ENCODE measurements at regions not wholly inside any gene's neighbourhood (a gene's known extent, or its start where the extent isn't known, plus 50 kb on each side); places are given as distances from the start of the nearest gene placed in this dataset.

DNA sequence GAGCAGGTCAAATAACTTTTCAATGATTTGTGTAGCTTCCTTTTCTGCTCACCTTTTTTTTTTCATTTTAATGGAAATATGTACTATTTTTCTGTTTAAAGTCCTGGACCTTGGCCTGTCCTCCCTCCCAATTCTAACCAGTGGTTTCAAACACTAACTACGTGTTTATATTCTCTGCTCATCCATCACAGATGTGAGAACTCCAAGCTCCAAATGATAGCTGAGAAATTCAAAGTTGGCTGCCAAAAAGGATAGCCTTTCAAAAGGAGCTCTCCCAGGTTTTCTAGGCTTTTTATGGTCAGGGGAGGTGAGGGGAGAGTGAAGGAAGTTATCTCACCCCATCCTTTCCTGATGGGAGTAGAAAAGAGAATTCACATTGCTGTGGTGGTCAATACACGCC, 486.0 kb upstream of the TBX3 start:
- ChIA-PET RAD21 (ENCODE audit: low non-redundant PET in 1 of 2, low total read pairs in 2 of 2, uncharacterized antibody in 2 of 2, unreplicated experiment in 2 of 2) (no interaction called here), CTCF (no interaction called here), POLR2A (no interaction called here)
- no peaks in the 10 kb centered on the region for H3K9me3 ChIP-seq (ENCODE audit: control insufficient read depth in 1 of 2, insufficient read depth in 1 of 2, low read depth in 1 of 2, low read length in 2 of 2)
- H3K4me2 ChIP-seq (ENCODE audit: low read length) = no peak overlapping the region
- no peaks in the 10 kb centered on the region for H3K79me2 ChIP-seq (ENCODE audit: insufficient read depth, low read length)
- TF ChIP-seq SRF (IDR thresholded peaks at IDR 0.05; ENCODE audit: low read depth) = no peak
- TF ChIP-seq, protein P1, sequence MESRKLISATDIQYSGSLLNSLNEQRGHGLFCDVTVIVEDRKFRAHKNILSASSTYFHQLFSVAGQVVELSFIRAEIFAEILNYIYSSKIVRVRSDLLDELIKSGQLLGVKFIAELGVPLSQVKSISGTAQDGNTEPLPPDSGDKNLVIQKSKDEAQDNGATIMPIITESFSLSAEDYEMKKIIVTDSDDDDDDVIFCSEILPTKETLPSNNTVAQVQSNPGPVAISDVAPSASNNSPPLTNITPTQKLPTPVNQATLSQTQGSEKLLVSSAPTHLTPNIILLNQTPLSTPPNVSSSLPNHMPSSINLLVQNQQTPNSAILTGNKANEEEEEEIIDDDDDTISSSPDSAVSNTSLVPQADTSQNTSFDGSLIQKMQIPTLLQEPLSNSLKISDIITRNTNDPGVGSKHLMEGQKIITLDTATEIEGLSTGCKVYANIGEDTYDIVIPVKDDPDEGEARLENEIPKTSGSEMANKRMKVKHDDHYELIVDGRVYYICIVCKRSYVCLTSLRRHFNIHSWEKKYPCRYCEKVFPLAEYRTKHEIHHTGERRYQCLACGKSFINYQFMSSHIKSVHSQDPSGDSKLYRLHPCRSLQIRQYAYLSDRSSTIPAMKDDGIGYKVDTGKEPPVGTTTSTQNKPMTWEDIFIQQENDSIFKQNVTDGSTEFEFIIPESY (IDR thresholded peaks at IDR 0.05; ENCODE audit: extremely low read depth, insufficient replicate concordance, low read length) = no peak
- no peak for TF ChIP-seq TCF7L2 (IDR thresholded peaks at IDR 0.05; ENCODE audit: borderline replicate concordance, extremely low read depth, insufficient read depth, insufficient read length)
- TF ChIP-seq, protein P2, sequence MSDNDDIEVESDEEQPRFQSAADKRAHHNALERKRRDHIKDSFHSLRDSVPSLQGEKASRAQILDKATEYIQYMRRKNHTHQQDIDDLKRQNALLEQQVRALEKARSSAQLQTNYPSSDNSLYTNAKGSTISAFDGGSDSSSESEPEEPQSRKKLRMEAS (IDR thresholded peaks at IDR 0.05) = no peak
- TF ChIP-seq EZH2phosphoT487 (IDR thresholded peaks at IDR 0.05; ENCODE audit: borderline replicate concordance) = no peak
- TF ChIP-seq POLR2AphosphoS5 (IDR thresholded peaks at IDR 0.05; ENCODE audit: low read depth, low read length) = no peak
- TF ChIP-seq, protein P3, sequence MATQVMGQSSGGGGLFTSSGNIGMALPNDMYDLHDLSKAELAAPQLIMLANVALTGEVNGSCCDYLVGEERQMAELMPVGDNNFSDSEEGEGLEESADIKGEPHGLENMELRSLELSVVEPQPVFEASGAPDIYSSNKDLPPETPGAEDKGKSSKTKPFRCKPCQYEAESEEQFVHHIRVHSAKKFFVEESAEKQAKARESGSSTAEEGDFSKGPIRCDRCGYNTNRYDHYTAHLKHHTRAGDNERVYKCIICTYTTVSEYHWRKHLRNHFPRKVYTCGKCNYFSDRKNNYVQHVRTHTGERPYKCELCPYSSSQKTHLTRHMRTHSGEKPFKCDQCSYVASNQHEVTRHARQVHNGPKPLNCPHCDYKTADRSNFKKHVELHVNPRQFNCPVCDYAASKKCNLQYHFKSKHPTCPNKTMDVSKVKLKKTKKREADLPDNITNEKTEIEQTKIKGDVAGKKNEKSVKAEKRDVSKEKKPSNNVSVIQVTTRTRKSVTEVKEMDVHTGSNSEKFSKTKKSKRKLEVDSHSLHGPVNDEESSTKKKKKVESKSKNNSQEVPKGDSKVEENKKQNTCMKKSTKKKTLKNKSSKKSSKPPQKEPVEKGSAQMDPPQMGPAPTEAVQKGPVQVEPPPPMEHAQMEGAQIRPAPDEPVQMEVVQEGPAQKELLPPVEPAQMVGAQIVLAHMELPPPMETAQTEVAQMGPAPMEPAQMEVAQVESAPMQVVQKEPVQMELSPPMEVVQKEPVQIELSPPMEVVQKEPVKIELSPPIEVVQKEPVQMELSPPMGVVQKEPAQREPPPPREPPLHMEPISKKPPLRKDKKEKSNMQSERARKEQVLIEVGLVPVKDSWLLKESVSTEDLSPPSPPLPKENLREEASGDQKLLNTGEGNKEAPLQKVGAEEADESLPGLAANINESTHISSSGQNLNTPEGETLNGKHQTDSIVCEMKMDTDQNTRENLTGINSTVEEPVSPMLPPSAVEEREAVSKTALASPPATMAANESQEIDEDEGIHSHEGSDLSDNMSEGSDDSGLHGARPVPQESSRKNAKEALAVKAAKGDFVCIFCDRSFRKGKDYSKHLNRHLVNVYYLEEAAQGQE (IDR thresholded peaks at IDR 0.05; ENCODE audit: low read depth) = no peak
- no peak for TF ChIP-seq ZNF274 (IDR thresholded peaks at IDR 0.05; ENCODE audit: low read depth, low read length)
- TF ChIP-seq, protein P4, sequence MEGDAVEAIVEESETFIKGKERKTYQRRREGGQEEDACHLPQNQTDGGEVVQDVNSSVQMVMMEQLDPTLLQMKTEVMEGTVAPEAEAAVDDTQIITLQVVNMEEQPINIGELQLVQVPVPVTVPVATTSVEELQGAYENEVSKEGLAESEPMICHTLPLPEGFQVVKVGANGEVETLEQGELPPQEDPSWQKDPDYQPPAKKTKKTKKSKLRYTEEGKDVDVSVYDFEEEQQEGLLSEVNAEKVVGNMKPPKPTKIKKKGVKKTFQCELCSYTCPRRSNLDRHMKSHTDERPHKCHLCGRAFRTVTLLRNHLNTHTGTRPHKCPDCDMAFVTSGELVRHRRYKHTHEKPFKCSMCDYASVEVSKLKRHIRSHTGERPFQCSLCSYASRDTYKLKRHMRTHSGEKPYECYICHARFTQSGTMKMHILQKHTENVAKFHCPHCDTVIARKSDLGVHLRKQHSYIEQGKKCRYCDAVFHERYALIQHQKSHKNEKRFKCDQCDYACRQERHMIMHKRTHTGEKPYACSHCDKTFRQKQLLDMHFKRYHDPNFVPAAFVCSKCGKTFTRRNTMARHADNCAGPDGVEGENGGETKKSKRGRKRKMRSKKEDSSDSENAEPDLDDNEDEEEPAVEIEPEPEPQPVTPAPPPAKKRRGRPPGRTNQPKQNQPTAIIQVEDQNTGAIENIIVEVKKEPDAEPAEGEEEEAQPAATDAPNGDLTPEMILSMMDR (IDR thresholded peaks at IDR 0.05 in 2 of 3, conservative IDR thresholded peaks at IDR 0.05 in 1 of 3; ENCODE audit: borderline replicate concordance in 1 of 3, insufficient read depth in 1 of 3, low read depth in 2 of 3, low read length in 2 of 3) = no peak
- TF ChIP-seq YY1 (IDR thresholded peaks at IDR 0.05; ENCODE audit: extremely low read depth, insufficient replicate concordance, low read depth, low read length) = no peak
- no peak for TF ChIP-seq CBX3 (IDR thresholded peaks at IDR 0.05; ENCODE audit: low read depth)
- no peak for TF ChIP-seq SIN3A (IDR thresholded peaks at IDR 0.05; ENCODE audit: low read depth)
- TF ChIP-seq, protein P5, sequence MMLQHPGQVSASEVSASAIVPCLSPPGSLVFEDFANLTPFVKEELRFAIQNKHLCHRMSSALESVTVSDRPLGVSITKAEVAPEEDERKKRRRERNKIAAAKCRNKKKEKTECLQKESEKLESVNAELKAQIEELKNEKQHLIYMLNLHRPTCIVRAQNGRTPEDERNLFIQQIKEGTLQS (IDR thresholded peaks at IDR 0.05) = no peak
- TF ChIP-seq FOSL1 (IDR thresholded peaks at IDR 0.05; ENCODE audit: low read depth) = no peak
- no peak for TF ChIP-seq JUND (IDR thresholded peaks at IDR 0.05)
- TF ChIP-seq POLR2A (IDR thresholded peaks at IDR 0.05; ENCODE audit: borderline replicate concordance, extremely low read depth, insufficient read depth, insufficient read length) = no peak
- H3K4me1 ChIP-seq (ENCODE audit: control insufficient read depth in 1 of 2, insufficient read depth in 2 of 2, low read length in 2 of 2) = no peaks in the 10 kb centered on the region
- no peaks in the 10 kb centered on the region for H3K9me2 ChIP-seq (ENCODE audit: insufficient read depth)
- no peak overlapping the region for H3K4me3 ChIP-seq (replicated peaks in 1 of 2; ENCODE audit: low read depth in 1 of 2, low read length in 2 of 2)
- H3K27ac ChIP-seq (ENCODE audit: low read depth, low read length) = no peak overlapping the region
- H4K20me1 ChIP-seq (ENCODE audit: insufficient read depth) = no peaks in the 10 kb centered on the region
- intact Hi-C loops (cut with micrococcal nuclease) = loop anchor here (10.0 kb wide), 1 partner anchor 505 kb away; no protein-coding TSS in a partner anchor
- no TSS peak for BruUV-seq (replicated peaks)
- no peak for ATAC-seq
- H3K9ac ChIP-seq (ENCODE audit: low read length) = no peak overlapping the region
- no peaks in the 10 kb centered on the region for H3K27me3 ChIP-seq (ENCODE audit: insufficient read depth, low read length)
- DNase-seq (ENCODE audit: low read depth, low spot score) = no peak
- no peak overlapping the region for H2AFZ ChIP-seq (ENCODE audit: low read depth, low read length, poor library complexity, severe bottlenecking)
- H3K36me3 ChIP-seq (ENCODE audit: control insufficient read depth in 1 of 2, insufficient read depth in 2 of 2, low read length in 2 of 2) = no peaks in the 10 kb centered on the region

Measured in HCT116 (cell line).